Neural cell (in vitro differentiated cells): ENCODE measurements at regions not wholly inside any gene's neighbourhood (a gene's known extent, or its start where the extent isn't known, plus 50 kb on each side); places are given as distances from the start of the nearest gene placed in this dataset.

ENCODE experiments used
- H2AFZ ChIP-seq: fragments of 200-600, 300-800 bp; sonication (generic), shearing (Covaris generic); 2 replicates; pipeline ENCODE4 v1.6.0; 2014; ENCODE audit warnings: low read depth, mild to moderate bottlenecking, antibody characterized with exemption, low read length, moderate library complexity
- H3F3A ChIP-seq: fragments of 200-600 bp; shearing (Covaris generic); 2 replicates; pipeline ENCODE4 v1.6.1; 2016; ENCODE audit warnings: mild to moderate bottlenecking, moderate library complexity, mixed read lengths, antibody characterized with exemption, low read length; ENCODE audit not compliant: insufficient read depth, poor library complexity, severe bottlenecking
- H3K27ac ChIP-seq: fragments of 200-600, 300-800 bp; sonication (generic), shearing (Covaris generic); 2 replicates; pipeline ENCODE4 v1.5.1; 2014; ENCODE audit warnings: mild to moderate bottlenecking, low read length, moderate library complexity
- H3K27me3 ChIP-seq: fragments of 300-800, 200-600 bp; sonication (generic), shearing (Covaris generic); 2 replicates; pipeline ENCODE4 v1.6.0; 2014; ENCODE audit warnings: mild to moderate bottlenecking, low read depth, low read length, moderate library complexity; ENCODE audit not compliant: insufficient read depth
- H3K36me3 ChIP-seq: fragments of 300-800, 200-600 bp; sonication (generic), shearing (Covaris generic); 2 replicates; pipeline ENCODE4 v1.5.1; 2014; ENCODE audit warnings: mild to moderate bottlenecking, antibody characterized with exemption, low read length, moderate library complexity; ENCODE audit not compliant: insufficient read depth
- H3K4me2 ChIP-seq: fragments of 300-800, 200-600 bp; sonication (generic), shearing (Covaris generic); 2 replicates; pipeline ENCODE4 v1.6.0; 2014; ENCODE audit warnings: mild to moderate bottlenecking, low read length
- H3K4me3 ChIP-seq: fragments of 300-800, 200-600 bp; sonication (generic), shearing (Covaris generic); 2 replicates; pipeline ENCODE4 v1.5.1; 2014; ENCODE audit warnings: mild to moderate bottlenecking, low read length, moderate library complexity
- H3K79me2 ChIP-seq: fragments of 200-600 bp; shearing (Covaris generic); replicated peaks from 2 replicates; pipeline ENCODE4 v1.6.0; 2014; ENCODE audit warnings: mild to moderate bottlenecking, low read length, moderate library complexity; ENCODE audit not compliant: insufficient read depth
- H3K9ac ChIP-seq: fragments of 300-800, 200-600 bp; sonication (generic), shearing (Covaris generic); 2 replicates; pipeline ENCODE4 v1.6.1; 2016; ENCODE audit warnings: mild to moderate bottlenecking, low read length, mixed read lengths
- H3K9me2 ChIP-seq: fragments of 200-600 bp; shearing (Covaris generic); 2 replicates; pipeline ENCODE4 v1.6.1; 2016; ENCODE audit warnings: mild to moderate bottlenecking, low read length, mixed read lengths; ENCODE audit not compliant: insufficient read depth
- H3K9me3 ChIP-seq: fragments of 200-600, 300-800 bp; sonication (generic), shearing (Covaris generic); 2 replicates; pipeline ENCODE4 v1.6.1; 2016; ENCODE audit warnings: mild to moderate bottlenecking, mixed run types, low read length, moderate library complexity, mixed read lengths
- H4K20me1 ChIP-seq: fragments of 200-600 bp; shearing (Covaris generic); 2 replicates; pipeline ENCODE4 v1.6.1; 2016; ENCODE audit warnings: mild to moderate bottlenecking, mixed run types; ENCODE audit not compliant: insufficient read depth
- EP300 ChIP-seq: fragments of 450-650 bp; conservative IDR thresholded peaks from 2 replicates; pipeline ENCODE4 v1.6.1; 2014; ENCODE audit warnings: antibody characterized with exemption, mild to moderate bottlenecking, moderate library complexity; ENCODE audit not compliant: poor library complexity, severe bottlenecking
- POLR2AphosphoS5 ChIP-seq: IDR thresholded peaks from 2 replicates; pipeline ENCODE4 v1.6.1; 2012
- REST ChIP-seq: IDR thresholded peaks from 2 replicates; pipeline ENCODE4 v1.6.1; 2012; ENCODE audit warnings: borderline replicate concordance
- TAF1 ChIP-seq: IDR thresholded peaks from 2 replicates; pipeline ENCODE4 v1.6.1; 2012; ENCODE audit warnings: low read depth

GRCh38 chr1:168786476-168787330 is 57.7 kb upstream of the DPT start:
- Histone ChIP-seq H3K27ac (no peak overlapping the region), H3F3A (no peaks in the 10 kb centered on the region), H3K4me3 (no peak overlapping the region), H3K4me2 (no peak overlapping the region), H3K27me3 (no peaks in the 10 kb centered on the region), H4K20me1 (no peaks in the 10 kb centered on the region), H3K79me2 (no peaks in the 10 kb centered on the region), H3K9me2 (no peaks in the 10 kb centered on the region), H3K9me3 (no peaks in the 10 kb centered on the region), H2AFZ (no peak overlapping the region), H3K36me3 (no peaks in the 10 kb centered on the region), H3K9ac (no peak overlapping the region)
- TF ChIP-seq REST = no peak

GRCh38 chr1:168788258-168788657 is 59.3 kb upstream of the DPT start:
- H3K27me3 ChIP-seq = no peaks in the 10 kb centered on the region
- H3K9me3 ChIP-seq = no peaks in the 10 kb centered on the region
- H3K4me2 ChIP-seq = no peak overlapping the region
- no peaks in the 10 kb centered on the region for H4K20me1 ChIP-seq
- no peak overlapping the region for H3K9ac ChIP-seq
- H3K27ac ChIP-seq = no peak overlapping the region
- no peaks in the 10 kb centered on the region for H3F3A ChIP-seq
- no peaks in the 10 kb centered on the region for H3K79me2 ChIP-seq
- no peak overlapping the region for H3K4me3 ChIP-seq
- no peak overlapping the region for H2AFZ ChIP-seq
- no peaks in the 10 kb centered on the region for H3K9me2 ChIP-seq
- H3K36me3 ChIP-seq = no peaks in the 10 kb centered on the region
- TF ChIP-seq POLR2AphosphoS5 = no peak
- no peak for TF ChIP-seq REST

GRCh38 chr1:168789501-168789900 is 60.5 kb upstream of the DPT start:
- no peaks in the 10 kb centered on the region for H3F3A ChIP-seq
- no peak for TF ChIP-seq REST
- TF ChIP-seq EP300 = no peak
- TF ChIP-seq TAF1 = no peak
- H3K27me3 ChIP-seq = no peaks in the 10 kb centered on the region
- H3K9me3 ChIP-seq = no peaks in the 10 kb centered on the region
- H3K27ac ChIP-seq = no peak overlapping the region
- no peak overlapping the region for H2AFZ ChIP-seq
- H4K20me1 ChIP-seq = no peaks in the 10 kb centered on the region
- no peaks in the 10 kb centered on the region for H3K79me2 ChIP-seq
- H3K9me2 ChIP-seq = no peaks in the 10 kb centered on the region
- no peak overlapping the region for H3K4me2 ChIP-seq
- H3K36me3 ChIP-seq = no peaks in the 10 kb centered on the region
- H3K4me3 ChIP-seq = no peak overlapping the region
- no peak overlapping the region for H3K9ac ChIP-seq
